Sigmoid colon (tissue), 4 donors: ENCODE measurements at regions not wholly inside any gene's neighbourhood (a gene's known extent, or its start where the extent isn't known, plus 50 kb on each side); places are given as distances from the start of the nearest gene placed in this dataset.

Source experiments
- POLR2A ChIP-seq, 2 donors: fragments of 450-650 bp; IDR thresholded peaks; one replicate each; pipeline ENCODE4 v1.6.1; 2016; ENCODE audit warnings: antibody characterized with exemption in 2 of 2, mild to moderate bottlenecking in 2 of 2, moderate library complexity in 2 of 2
- POLR2AphosphoS5 ChIP-seq, 4 donors: sonication (generic); formaldehyde crosslinking; IDR thresholded peaks; one replicate each; pipeline ENCODE4 v1.6.1; 2017; ENCODE audit warnings: antibody characterized with exemption in 4 of 4
- TF ChIP-seq, protein P1 (sequence below), 4 experiments: fragments of 450-650 bp in 3 of 4; fragments of 200-600 bp in 1 of 4; IDR thresholded peaks; one replicate each; pipeline ENCODE4 v1.5.1; 2016 to 2019; ENCODE audit warnings: antibody characterized with exemption in 4 of 4, mild to moderate bottlenecking in 3 of 4, moderate library complexity in 2 of 4

DNA sequence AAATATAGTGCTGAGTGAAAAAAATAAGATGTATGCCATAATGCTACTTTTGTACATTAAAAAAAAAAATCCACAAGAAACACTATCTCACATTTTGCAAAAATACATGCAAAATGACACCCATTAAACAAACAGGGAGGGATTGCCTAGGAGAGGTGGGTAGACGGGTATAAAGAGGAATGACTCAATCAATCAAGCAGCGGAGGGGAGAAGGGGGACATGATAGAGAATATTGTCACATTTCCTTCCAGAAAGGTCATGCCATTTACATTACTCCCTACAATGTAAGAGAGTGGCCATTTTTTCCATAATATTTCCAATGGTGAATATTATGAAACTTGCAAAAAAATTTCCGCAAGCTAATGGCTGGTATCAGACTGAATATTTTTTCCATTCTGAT, 542.3 kb upstream of the TNP1 start:
- TF ChIP-seq, protein P1, sequence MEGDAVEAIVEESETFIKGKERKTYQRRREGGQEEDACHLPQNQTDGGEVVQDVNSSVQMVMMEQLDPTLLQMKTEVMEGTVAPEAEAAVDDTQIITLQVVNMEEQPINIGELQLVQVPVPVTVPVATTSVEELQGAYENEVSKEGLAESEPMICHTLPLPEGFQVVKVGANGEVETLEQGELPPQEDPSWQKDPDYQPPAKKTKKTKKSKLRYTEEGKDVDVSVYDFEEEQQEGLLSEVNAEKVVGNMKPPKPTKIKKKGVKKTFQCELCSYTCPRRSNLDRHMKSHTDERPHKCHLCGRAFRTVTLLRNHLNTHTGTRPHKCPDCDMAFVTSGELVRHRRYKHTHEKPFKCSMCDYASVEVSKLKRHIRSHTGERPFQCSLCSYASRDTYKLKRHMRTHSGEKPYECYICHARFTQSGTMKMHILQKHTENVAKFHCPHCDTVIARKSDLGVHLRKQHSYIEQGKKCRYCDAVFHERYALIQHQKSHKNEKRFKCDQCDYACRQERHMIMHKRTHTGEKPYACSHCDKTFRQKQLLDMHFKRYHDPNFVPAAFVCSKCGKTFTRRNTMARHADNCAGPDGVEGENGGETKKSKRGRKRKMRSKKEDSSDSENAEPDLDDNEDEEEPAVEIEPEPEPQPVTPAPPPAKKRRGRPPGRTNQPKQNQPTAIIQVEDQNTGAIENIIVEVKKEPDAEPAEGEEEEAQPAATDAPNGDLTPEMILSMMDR (IDR thresholded peaks at IDR 0.05): no peak
- no peak for TF ChIP-seq POLR2A (IDR thresholded peaks at IDR 0.05)
- no peak for TF ChIP-seq POLR2AphosphoS5 (IDR thresholded peaks at IDR 0.05)
